ENCODE measurements at regions not wholly inside any gene's neighbourhood (a gene's known extent, or its start where the extent isn't known, plus 50 kb on each side); places are given as distances from the start of the nearest gene placed in this dataset.
A peak's percentile ranks its signal among the peaks of the same experiment; 100 is the strongest.

DNA sequence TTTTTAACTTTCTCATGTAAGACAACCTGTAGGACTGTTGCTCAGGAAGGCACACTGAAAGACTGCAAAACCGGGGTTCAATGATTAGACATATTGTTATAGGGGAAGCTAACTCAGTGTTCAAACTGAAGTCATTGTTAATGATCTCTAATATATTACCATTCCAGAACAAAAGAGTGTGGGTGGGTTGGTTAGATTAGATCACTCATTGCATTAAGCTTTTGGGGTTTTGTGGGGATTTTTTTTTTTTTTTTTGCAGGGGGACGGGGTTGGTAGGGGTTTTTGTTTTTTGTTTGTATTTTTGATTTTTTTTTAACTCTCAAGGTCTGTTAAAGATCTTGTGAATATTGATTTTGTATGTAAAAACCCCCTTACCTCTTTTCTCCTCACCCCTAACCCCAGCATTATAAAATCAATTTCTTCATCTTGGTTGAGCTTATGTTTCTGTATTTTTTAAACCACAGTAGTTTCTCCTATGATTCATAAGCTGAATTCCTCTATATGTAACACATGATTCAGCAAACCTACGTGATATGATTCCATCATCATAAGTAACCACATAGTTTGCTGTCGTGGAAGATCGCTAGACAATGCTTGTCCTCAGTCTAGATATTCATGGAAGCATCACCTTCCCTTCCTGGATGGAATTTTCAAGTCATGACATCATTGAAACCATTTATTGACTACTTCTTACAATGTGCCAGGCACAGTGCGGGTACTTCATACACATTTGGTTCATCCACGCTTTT lies 544.1 kb upstream of the MDFIC2 start:
- H3K27me3 ChIP-seq: no peaks in the 10 kb centered on the region
- H3K27ac ChIP-seq: peak overlapping the region in 1 of 4 donors; percentile 46
- TF ChIP-seq POLR2AphosphoS5 (IDR thresholded peaks at IDR 0.05) (no peak), POLR2A (IDR thresholded peaks at IDR 0.05) (no peak), CTCF (IDR thresholded peaks at IDR 0.05) (no peak), EP300 (IDR thresholded peaks at IDR 0.05) (no peak)
- no peak overlapping the region for H3K4me3 ChIP-seq
- intact Hi-C loops (cut with DNase I): no loop called here
- no peak for DNase-seq
- no peaks in the 10 kb centered on the region for H3K36me3 ChIP-seq
- H3K4me1 ChIP-seq: peaks cover 0 to 19% (median 14%) of the 10 kb centered on the region in 4 donors
- H3K9me3 ChIP-seq: no peaks in the 10 kb centered on the region
- WGBS, 2 donors: 82% methylated on average over 7 of the region's 7 CpGs

GRCh38 chr3:70855149-70855548 lies 542.7 kb upstream of the MDFIC2 start:
- Histone ChIP-seq H3K4me3 (no peak overlapping the region), H3K36me3 (no peaks in the 10 kb centered on the region), H3K4me1 (peaks cover 0 to 33% (median 27%) of the 10 kb centered on the region in 4 donors), H3K27ac (peak overlapping the region in 1 of 4 donors; percentile 8), H3K27me3 (no peaks in the 10 kb centered on the region), H3K9me3 (no peaks in the 10 kb centered on the region)
- DNase-seq: no peak
- TF ChIP-seq POLR2AphosphoS5 (IDR thresholded peaks at IDR 0.05) (peak in 1 of 4 donors; percentile 44), POLR2A (IDR thresholded peaks at IDR 0.05) (no peak)
- WGBS, 2 donors: 81 to 83% methylated on average over 2 of the region's 2 CpGs
- intact Hi-C loops (cut with DNase I): no loop called here

DNA sequence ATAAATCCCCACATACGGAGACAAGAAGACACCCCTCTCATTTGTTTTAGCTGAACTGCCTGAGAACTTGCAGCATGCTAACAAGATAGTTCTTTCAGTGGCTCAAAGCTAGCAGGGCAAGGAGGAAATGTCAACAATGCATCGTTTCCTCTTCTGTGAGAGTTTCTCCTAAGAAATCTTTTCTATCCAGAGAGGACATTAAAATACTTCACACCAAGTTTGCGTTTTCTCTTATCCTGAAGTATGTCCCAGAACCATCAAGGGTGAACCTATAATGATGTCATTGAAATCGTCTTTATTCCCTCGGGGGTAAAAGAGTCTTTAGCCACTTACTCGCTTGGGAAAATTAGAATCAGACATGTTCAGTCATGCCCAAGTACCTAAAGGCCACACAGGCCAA lies 541.7 kb upstream of the MDFIC2 start:
- no peak for TF ChIP-seq CTCF (IDR thresholded peaks at IDR 0.05)
- TF ChIP-seq POLR2AphosphoS5 (IDR thresholded peaks at IDR 0.05): no peak
- intact Hi-C loops (cut with DNase I): no loop called here
- H3K4me1 ChIP-seq: peaks cover 0 to 42% (median 33%) of the 10 kb centered on the region in 4 donors

GRCh38 chr3:70853161-70853944 lies 540.9 kb upstream of the MDFIC2 start:
- DNase-seq: no peak
- peaks cover 0 to 38% (median 32%) of the 10 kb centered on the region in 4 donors for H3K4me1 ChIP-seq
- TF ChIP-seq EP300 (IDR thresholded peaks at IDR 0.05) (no peak), CTCF (IDR thresholded peaks at IDR 0.05) (no peak), POLR2A (IDR thresholded peaks at IDR 0.05) (no peak), POLR2AphosphoS5 (IDR thresholded peaks at IDR 0.05) (no peak)

More for the DNA sequence above, 541.7 kb upstream of the MDFIC2 start:
- DNase-seq: no peak
- Histone ChIP-seq H3K9me3 (no peaks in the 10 kb centered on the region), H3K36me3 (no peaks in the 10 kb centered on the region), H3K27ac (peak overlapping the region in 1 of 4 donors; percentile 8), H3K4me3 (no peak overlapping the region), H3K27me3 (no peaks in the 10 kb centered on the region)
- 67 to 70% methylated on average over 6 of the region's 6 CpGs for WGBS, 2 donors

More at GRCh38 chr3:70853161-70853944, 540.9 kb upstream of the MDFIC2 start:
- intact Hi-C loops (cut with DNase I): no loop called here
- Histone ChIP-seq H3K36me3 (no peaks in the 10 kb centered on the region), H3K9me3 (no peaks in the 10 kb centered on the region), H3K27me3 (no peaks in the 10 kb centered on the region), H3K4me3 (no peak overlapping the region), H3K27ac (peak overlapping the region in 1 of 4 donors; percentile 38)
- 75 to 84% methylated on average over 5 of the region's 5 CpGs for WGBS, 2 donors

Measured in sigmoid colon (tissue), 6 donors.